ENCODE measurements at regions not wholly inside any gene's neighbourhood (a gene's known extent, or its start where the extent isn't known, plus 50 kb on each side); places are given as distances from the start of the nearest gene placed in this dataset.

DNA sequence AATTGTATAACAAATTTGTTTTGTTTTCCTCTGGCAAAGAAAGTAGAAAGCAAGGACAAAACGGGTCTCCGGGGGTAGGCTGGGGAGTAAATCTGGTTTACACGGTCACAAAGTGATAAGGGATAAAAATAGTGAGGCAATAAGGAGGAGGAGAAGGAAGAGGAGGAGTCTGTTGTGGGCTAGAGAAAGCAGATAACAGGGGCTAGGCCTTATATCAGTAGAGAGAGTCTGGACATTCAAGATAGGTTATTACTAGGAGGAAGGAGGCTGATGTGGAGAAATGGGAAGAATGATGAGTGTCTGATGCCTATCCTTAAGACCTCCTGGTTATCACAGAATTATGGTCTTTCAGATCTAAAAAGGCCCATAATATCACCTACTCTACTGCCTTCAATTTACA lies 83.2 kb upstream of the SSTR1 start:
- DNase-seq = peak; percentile 89

- peak; percentile 42 for DNase-seq
Observed at GRCh38 chr14:38125481-38126037, 82.1 kb upstream of the SSTR1 start.

- DNase-seq = no peak
Observed at GRCh38 chr14:38127356-38127755, 80.3 kb upstream of the SSTR1 start.

DNA sequence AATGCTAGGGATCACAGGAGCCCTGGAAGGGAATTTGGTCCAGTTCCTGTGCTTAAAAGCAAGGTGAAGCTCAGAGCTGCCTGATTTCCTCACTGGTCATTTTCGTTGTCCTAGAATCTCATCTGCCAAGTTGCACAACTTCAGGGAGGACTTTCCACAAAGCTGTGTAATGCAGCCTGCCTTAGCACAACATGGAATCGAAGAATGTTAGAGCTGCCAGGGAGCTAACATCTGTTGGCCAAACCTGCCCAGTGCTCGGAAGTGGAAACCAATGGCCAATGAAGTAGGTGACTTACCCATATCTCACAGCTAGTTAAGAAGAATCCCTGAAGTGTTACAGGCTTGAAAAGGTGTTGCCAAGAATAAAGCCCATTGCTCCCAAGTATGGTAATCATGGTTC lies 79.9 kb upstream of the SSTR1 start:
- DNase-seq = no peak

DNA sequence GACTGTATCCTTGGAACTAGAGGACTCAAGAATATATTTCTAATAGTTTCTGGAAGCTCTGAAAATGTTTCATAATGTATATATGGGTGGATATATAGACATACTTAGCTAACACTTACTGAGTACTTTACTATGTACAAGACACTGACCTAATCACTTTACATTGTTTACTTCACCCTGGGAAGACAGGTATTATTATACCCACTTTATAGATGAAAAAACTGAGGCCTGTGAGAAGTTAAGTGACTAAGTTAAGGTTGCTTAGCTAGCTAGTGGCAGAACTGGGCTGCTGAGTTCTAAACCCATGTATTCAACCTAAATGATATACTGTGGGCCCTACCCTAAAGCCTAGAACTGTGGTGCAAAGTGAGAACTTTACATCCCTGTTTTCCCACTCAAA lies 79.1 kb upstream of the SSTR1 start:
- DNase-seq = no peak

DNA sequence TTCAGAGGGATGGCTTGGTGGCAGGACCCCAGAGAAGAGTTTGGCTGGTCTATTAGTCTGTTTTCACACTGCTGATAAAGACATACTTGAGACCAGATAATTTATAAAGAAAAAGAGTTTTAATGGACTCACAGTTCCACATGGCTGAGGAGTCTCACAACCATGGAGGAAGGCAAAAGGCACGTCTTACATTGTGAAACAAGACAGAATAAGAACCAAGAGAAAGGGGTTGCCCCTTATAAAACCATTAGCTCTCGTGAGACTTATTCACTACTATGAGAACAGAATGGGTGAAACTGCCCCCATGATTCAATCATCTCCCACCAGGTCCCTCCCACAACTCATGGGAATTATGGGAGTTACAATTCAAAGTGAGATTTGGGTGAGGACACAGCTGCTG lies 78.5 kb upstream of the SSTR1 start:
- DNase-seq = no peak

GRCh38 chr14:38129705-38130104 lies 78.0 kb upstream of the SSTR1 start:
- DNase-seq = no peak

DNA sequence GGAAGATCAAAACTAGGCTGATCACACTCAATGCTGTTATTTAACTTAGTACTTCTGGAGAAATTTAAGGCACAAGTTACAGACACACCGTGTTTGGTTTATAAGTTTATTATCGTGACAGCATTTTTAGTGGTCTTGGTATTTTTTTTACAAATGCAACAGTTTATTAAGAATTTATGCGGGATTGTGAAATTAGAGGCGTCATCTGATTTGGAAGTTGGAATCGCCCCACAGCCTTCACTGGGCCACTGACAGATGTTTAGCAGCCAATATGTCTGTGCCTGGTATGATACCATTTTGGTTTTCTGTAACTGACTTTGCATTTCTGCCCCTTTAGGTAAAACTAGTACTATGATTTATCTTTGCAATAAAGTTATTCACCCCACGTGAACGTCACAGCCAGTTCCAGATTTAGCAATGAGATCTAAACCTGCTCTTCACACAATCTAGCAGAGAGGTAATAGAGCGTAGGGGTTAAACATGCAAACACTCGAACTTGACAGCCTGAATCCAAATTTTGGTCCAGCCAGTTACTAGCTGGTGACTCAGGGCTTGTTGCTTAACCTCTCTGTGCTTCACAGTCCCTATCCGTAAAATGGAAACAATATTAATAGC lies 73.2 kb upstream of the SSTR1 start:
- no peak for DNase-seq

- DNase-seq = peak; percentile 28
Observed at GRCh38 chr14:38135106-38135867, 72.4 kb upstream of the SSTR1 start.

GRCh38 chr14:38137005-38137404 lies 70.7 kb upstream of the SSTR1 start:
- no peak for DNase-seq

GRCh38 chr14:38138473-38139138 lies 69.1 kb upstream of the SSTR1 start:
- no peak for DNase-seq

DNA sequence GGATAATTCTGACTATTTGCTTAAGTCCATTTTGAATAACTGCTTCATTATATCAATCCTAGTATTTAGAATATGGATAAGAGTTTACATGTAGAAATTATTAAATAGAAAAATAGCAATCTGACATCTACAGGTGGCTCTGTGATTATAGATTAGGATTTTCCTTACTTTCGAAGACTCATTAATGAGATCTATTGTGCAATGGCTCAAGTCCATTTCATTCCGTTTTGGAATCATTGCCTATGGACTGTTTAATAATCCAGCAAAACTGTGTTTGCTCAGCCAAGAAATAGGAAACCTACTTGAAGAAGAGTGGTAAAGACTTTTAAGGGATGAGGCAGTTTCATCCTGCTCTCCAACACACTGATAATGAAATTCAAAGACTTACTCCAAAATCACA lies 67.8 kb upstream of the SSTR1 start:
- no peak for DNase-seq

GRCh38 chr14:38143170-38143569 lies 64.5 kb upstream of the SSTR1 start:
- DNase-seq = no peak

GRCh38 chr14:38143659-38144505 lies 63.8 kb upstream of the SSTR1 start:
- DNase-seq = no peak

DNA sequence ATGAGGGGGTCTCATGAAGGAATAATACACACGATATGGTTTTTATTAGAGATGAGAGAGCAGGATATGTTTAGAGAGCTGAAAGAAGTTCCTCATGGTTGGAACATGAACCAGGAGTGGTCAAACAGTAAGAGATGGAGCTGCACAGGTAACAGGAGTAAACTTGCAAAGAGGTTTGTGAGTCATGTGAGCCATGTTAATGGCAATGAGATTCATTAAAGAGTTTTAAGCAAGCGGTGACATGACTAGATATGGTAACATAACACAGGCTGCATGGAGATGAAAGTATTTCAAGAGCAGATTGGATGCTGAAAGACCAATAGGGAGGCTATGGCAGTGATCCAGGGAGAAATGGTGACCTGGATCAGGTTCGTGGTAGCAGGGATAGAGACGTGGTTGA lies 62.6 kb upstream of the SSTR1 start:
- DNase-seq = no peak

GRCh38 chr14:38150075-38150474 lies 57.6 kb upstream of the SSTR1 start:
- DNase-seq = peak; percentile 14
